ENCODE measurements at regions not wholly inside any gene's neighbourhood (a gene's known extent, or its start where the extent isn't known, plus 50 kb on each side); places are given as distances from the start of the nearest gene placed in this dataset.
A peak's percentile ranks its signal among the peaks of the same experiment; 100 is the strongest.

- TF ChIP-seq, protein P1, sequence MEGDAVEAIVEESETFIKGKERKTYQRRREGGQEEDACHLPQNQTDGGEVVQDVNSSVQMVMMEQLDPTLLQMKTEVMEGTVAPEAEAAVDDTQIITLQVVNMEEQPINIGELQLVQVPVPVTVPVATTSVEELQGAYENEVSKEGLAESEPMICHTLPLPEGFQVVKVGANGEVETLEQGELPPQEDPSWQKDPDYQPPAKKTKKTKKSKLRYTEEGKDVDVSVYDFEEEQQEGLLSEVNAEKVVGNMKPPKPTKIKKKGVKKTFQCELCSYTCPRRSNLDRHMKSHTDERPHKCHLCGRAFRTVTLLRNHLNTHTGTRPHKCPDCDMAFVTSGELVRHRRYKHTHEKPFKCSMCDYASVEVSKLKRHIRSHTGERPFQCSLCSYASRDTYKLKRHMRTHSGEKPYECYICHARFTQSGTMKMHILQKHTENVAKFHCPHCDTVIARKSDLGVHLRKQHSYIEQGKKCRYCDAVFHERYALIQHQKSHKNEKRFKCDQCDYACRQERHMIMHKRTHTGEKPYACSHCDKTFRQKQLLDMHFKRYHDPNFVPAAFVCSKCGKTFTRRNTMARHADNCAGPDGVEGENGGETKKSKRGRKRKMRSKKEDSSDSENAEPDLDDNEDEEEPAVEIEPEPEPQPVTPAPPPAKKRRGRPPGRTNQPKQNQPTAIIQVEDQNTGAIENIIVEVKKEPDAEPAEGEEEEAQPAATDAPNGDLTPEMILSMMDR (IDR thresholded peaks at IDR 0.05) = peak in 5 of 6 experiments; percentile 33 to 58 (median 42)
- TF ChIP-seq POLR2A (IDR thresholded peaks at IDR 0.05) = no peak
Observed at GRCh38 chr6:123715006-123715863, 78.5 kb upstream of the TRDN start.

Measured in esophagus squamous epithelium (tissue), 4 donors.